ENCODE measurements at regions not wholly inside any gene's neighbourhood (a gene's known extent, or its start where the extent isn't known, plus 50 kb on each side); places are given as distances from the start of the nearest gene placed in this dataset.

- peaks cover 0 to 2% of the 10 kb centered on the region in 2 donors for H3K9me3 ChIP-seq (ENCODE audit: control insufficient read depth in 2 of 2, low read length in 2 of 2)
- H3K4me3 ChIP-seq (ENCODE audit: low read length in 2 of 2) = peak overlapping the region in 1 of 2 donors; percentile 23
- H3K36me3 ChIP-seq (ENCODE audit: control insufficient read depth in 2 of 2, insufficient read depth in 2 of 2, low read length in 2 of 2) = no peaks in the 10 kb centered on the region
- no peak overlapping the region for H3K27ac ChIP-seq (ENCODE audit: low read depth in 2 of 2, low read length in 2 of 2)
- H3K27me3 ChIP-seq (ENCODE audit: control insufficient read depth in 2 of 2, insufficient read depth in 2 of 2, low read length in 2 of 2) = no peaks in the 10 kb centered on the region
- no peak overlapping the region for H3K9ac ChIP-seq (ENCODE audit: low read depth in 1 of 2, low read length in 2 of 2)
- H3K4me1 ChIP-seq (ENCODE audit: control insufficient read depth in 2 of 2, insufficient read depth in 2 of 2, low read length in 2 of 2) = no peaks in the 10 kb centered on the region
Measured at GRCh38 chr2:240232961-240233884, 92.8 kb upstream of the OTOS start.

DNA sequence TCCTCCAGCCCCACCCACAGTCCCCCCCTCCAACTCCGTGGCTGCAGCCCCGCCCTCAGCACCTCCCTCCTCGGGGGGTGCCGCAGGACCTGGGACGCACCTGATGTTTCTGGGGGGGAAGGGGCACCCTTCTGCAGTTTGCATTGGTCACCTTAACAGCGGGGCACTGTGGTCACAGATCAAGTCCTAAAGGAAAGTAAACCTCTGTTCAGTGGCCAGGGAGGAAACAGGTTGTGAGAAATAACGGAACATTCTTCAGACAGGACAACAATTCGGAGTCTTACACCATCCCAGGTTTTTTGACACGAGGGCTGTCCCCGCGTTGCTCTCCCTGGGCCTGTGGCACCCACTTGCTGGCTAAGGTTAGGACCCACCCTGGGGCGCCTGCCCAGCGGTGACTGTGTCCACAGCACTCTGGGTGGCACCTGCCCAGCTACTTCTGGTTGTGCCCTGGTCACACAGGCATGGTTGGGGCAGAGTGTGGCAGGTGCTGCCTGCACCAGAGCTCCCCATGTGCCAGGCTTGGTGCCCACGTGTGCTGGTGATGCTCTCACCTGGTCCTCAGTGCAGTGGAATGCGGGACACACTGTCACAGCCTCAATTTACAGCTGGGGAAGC is 93.5 kb upstream of the OTOS start:
- H3K4me3 ChIP-seq (ENCODE audit: low read length in 2 of 2) = no peak overlapping the region
- H3K9ac ChIP-seq (ENCODE audit: low read depth in 1 of 2, low read length in 2 of 2) = no peak overlapping the region
- no peaks in the 10 kb centered on the region for H3K27me3 ChIP-seq (ENCODE audit: control insufficient read depth in 2 of 2, insufficient read depth in 2 of 2, low read length in 2 of 2)
- H3K27ac ChIP-seq (ENCODE audit: low read depth in 2 of 2, low read length in 2 of 2) = no peak overlapping the region
- peaks cover 0 to 2% of the 10 kb centered on the region in 2 donors for H3K9me3 ChIP-seq (ENCODE audit: control insufficient read depth in 2 of 2, low read length in 2 of 2)
- no peaks in the 10 kb centered on the region for H3K36me3 ChIP-seq (ENCODE audit: control insufficient read depth in 2 of 2, insufficient read depth in 2 of 2, low read length in 2 of 2)
- no peaks in the 10 kb centered on the region for H3K4me1 ChIP-seq (ENCODE audit: control insufficient read depth in 2 of 2, insufficient read depth in 2 of 2, low read length in 2 of 2)

DNA sequence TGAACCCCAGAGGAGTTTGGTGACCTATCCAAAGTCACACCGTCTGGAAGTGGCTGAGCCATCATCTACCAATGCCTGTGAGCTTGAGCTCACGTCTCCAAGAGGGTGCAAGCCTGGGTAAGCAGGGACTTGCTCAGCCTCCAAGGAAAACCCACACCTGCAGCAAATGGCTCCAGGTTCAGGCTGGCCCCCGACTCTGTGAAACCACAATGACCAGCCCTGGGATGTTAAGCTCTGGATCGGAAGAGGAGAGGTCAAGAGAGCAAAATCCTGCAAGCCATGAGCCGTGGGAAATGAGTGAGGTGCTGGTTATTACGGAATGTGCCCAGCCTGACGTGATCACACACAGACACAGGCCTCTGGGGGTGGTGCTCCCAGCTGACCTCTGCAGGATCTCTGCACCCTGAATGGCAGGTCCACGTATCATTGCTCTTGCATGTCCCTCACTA is 94.1 kb upstream of the OTOS start:
- Histone ChIP-seq H3K4me3 (ENCODE audit: low read length in 2 of 2) (no peak overlapping the region), H3K27me3 (ENCODE audit: control insufficient read depth in 2 of 2, insufficient read depth in 2 of 2, low read length in 2 of 2) (no peaks in the 10 kb centered on the region), H3K27ac (ENCODE audit: low read depth in 2 of 2, low read length in 2 of 2) (no peak overlapping the region), H3K9ac (ENCODE audit: low read depth in 1 of 2, low read length in 2 of 2) (no peak overlapping the region), H3K9me3 (ENCODE audit: control insufficient read depth in 2 of 2, low read length in 2 of 2) (no peaks in the 10 kb centered on the region), H3K36me3 (ENCODE audit: control insufficient read depth in 2 of 2, insufficient read depth in 2 of 2, low read length in 2 of 2) (no peaks in the 10 kb centered on the region), H3K4me1 (ENCODE audit: control insufficient read depth in 2 of 2, insufficient read depth in 2 of 2, low read length in 2 of 2) (no peaks in the 10 kb centered on the region)

GRCh38 chr2:240235149-240235803 is 94.8 kb upstream of the OTOS start:
- Histone ChIP-seq H3K27me3 (ENCODE audit: control insufficient read depth in 2 of 2, insufficient read depth in 2 of 2, low read length in 2 of 2) (no peaks in the 10 kb centered on the region), H3K4me3 (ENCODE audit: low read length in 2 of 2) (no peak overlapping the region), H3K9me3 (ENCODE audit: control insufficient read depth in 2 of 2, low read length in 2 of 2) (no peaks in the 10 kb centered on the region), H3K36me3 (ENCODE audit: control insufficient read depth in 2 of 2, insufficient read depth in 2 of 2, low read length in 2 of 2) (no peaks in the 10 kb centered on the region), H3K9ac (ENCODE audit: low read depth in 1 of 2, low read length in 2 of 2) (no peak overlapping the region), H3K27ac (ENCODE audit: low read depth in 2 of 2, low read length in 2 of 2) (no peak overlapping the region), H3K4me1 (ENCODE audit: control insufficient read depth in 2 of 2, insufficient read depth in 2 of 2, low read length in 2 of 2) (no peaks in the 10 kb centered on the region)

DNA sequence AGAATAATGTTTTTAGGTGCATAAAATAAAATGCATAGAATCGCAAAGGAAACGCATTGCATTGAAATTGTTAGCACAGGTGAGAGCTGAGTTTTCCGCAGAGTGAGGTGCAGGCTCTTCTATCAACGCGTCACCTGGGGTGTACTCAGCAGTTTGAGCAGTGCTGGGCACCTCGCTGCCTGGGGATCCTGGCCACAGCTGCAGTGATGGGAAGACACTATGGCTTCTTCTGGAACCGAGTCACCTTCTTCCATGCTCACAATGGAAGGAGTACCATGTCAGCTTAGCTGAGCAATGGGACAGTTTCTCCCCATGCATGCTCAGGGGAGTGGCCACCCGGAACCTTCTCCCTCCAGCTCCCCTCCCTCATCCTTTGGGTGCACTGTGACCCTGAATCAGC is 95.4 kb upstream of the OTOS start:
- Histone ChIP-seq H3K9me3 (ENCODE audit: control insufficient read depth in 2 of 2, low read length in 2 of 2) (no peaks in the 10 kb centered on the region), H3K27me3 (ENCODE audit: control insufficient read depth in 2 of 2, insufficient read depth in 2 of 2, low read length in 2 of 2) (no peaks in the 10 kb centered on the region), H3K27ac (ENCODE audit: low read depth in 2 of 2, low read length in 2 of 2) (no peak overlapping the region), H3K36me3 (ENCODE audit: control insufficient read depth in 2 of 2, insufficient read depth in 2 of 2, low read length in 2 of 2) (no peaks in the 10 kb centered on the region), H3K4me3 (ENCODE audit: low read length in 2 of 2) (no peak overlapping the region), H3K4me1 (ENCODE audit: control insufficient read depth in 2 of 2, insufficient read depth in 2 of 2, low read length in 2 of 2) (no peaks in the 10 kb centered on the region), H3K9ac (ENCODE audit: low read depth in 1 of 2, low read length in 2 of 2) (no peak overlapping the region)

- H3K27ac ChIP-seq (ENCODE audit: low read depth in 2 of 2, low read length in 2 of 2) = no peak overlapping the region
- no peaks in the 10 kb centered on the region for H3K4me1 ChIP-seq (ENCODE audit: control insufficient read depth in 2 of 2, insufficient read depth in 2 of 2, low read length in 2 of 2)
- no peak overlapping the region for H3K4me3 ChIP-seq (ENCODE audit: low read length in 2 of 2)
- H3K27me3 ChIP-seq (ENCODE audit: control insufficient read depth in 2 of 2, insufficient read depth in 2 of 2, low read length in 2 of 2) = no peaks in the 10 kb centered on the region
- no peak overlapping the region for H3K9ac ChIP-seq (ENCODE audit: low read depth in 1 of 2, low read length in 2 of 2)
- H3K36me3 ChIP-seq (ENCODE audit: control insufficient read depth in 2 of 2, insufficient read depth in 2 of 2, low read length in 2 of 2) = no peaks in the 10 kb centered on the region
- H3K9me3 ChIP-seq (ENCODE audit: control insufficient read depth in 2 of 2, low read length in 2 of 2) = no peaks in the 10 kb centered on the region
Measured at GRCh38 chr2:240236217-240237111, 96.0 kb upstream of the OTOS start.

GRCh38 chr2:240237609-240238174 is 97.2 kb upstream of the OTOS start:
- Histone ChIP-seq H3K4me1 (ENCODE audit: control insufficient read depth in 2 of 2, insufficient read depth in 2 of 2, low read length in 2 of 2) (no peaks in the 10 kb centered on the region), H3K9me3 (ENCODE audit: control insufficient read depth in 2 of 2, low read length in 2 of 2) (no peaks in the 10 kb centered on the region), H3K9ac (ENCODE audit: low read depth in 1 of 2, low read length in 2 of 2) (no peak overlapping the region), H3K27ac (ENCODE audit: low read depth in 2 of 2, low read length in 2 of 2) (no peak overlapping the region), H3K36me3 (ENCODE audit: control insufficient read depth in 2 of 2, insufficient read depth in 2 of 2, low read length in 2 of 2) (no peaks in the 10 kb centered on the region), H3K27me3 (ENCODE audit: control insufficient read depth in 2 of 2, insufficient read depth in 2 of 2, low read length in 2 of 2) (no peaks in the 10 kb centered on the region), H3K4me3 (ENCODE audit: low read length in 2 of 2) (no peak overlapping the region)

DNA sequence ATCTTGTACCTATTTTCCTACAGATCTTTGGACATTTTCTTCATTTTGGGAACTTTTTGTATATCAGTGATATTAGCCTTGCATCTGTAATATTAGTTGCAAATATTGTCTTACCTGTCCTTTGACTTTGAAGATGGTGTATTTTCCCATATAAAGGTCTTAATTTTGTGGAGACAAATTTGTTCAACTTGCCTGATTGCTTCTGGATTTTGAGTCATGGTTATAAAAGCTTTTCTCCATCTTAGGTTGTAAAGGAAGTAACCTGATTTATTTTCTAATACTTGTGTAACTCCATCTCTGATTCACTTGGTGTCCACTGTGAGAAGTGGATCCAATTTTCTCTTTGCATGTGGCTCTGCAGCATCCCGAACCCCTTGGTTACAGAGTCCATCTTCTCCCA is 97.7 kb upstream of the OTOS start:
- H3K27me3 ChIP-seq (ENCODE audit: control insufficient read depth in 2 of 2, insufficient read depth in 2 of 2, low read length in 2 of 2) = no peaks in the 10 kb centered on the region
- H3K4me1 ChIP-seq (ENCODE audit: control insufficient read depth in 2 of 2, insufficient read depth in 2 of 2, low read length in 2 of 2) = no peaks in the 10 kb centered on the region
- no peak overlapping the region for H3K9ac ChIP-seq (ENCODE audit: low read depth in 1 of 2, low read length in 2 of 2)
- no peak overlapping the region for H3K27ac ChIP-seq (ENCODE audit: low read depth in 2 of 2, low read length in 2 of 2)
- H3K36me3 ChIP-seq (ENCODE audit: control insufficient read depth in 2 of 2, insufficient read depth in 2 of 2, low read length in 2 of 2) = no peaks in the 10 kb centered on the region
- no peak overlapping the region for H3K4me3 ChIP-seq (ENCODE audit: low read length in 2 of 2)
- no peaks in the 10 kb centered on the region for H3K9me3 ChIP-seq (ENCODE audit: control insufficient read depth in 2 of 2, low read length in 2 of 2)

- Histone ChIP-seq H3K27ac (ENCODE audit: low read depth in 2 of 2, low read length in 2 of 2) (no peak overlapping the region), H3K27me3 (ENCODE audit: control insufficient read depth in 2 of 2, insufficient read depth in 2 of 2, low read length in 2 of 2) (no peaks in the 10 kb centered on the region), H3K4me1 (ENCODE audit: control insufficient read depth in 2 of 2, insufficient read depth in 2 of 2, low read length in 2 of 2) (no peaks in the 10 kb centered on the region), H3K9ac (ENCODE audit: low read depth in 1 of 2, low read length in 2 of 2) (no peak overlapping the region), H3K9me3 (ENCODE audit: control insufficient read depth in 2 of 2, low read length in 2 of 2) (no peaks in the 10 kb centered on the region), H3K4me3 (ENCODE audit: low read length in 2 of 2) (no peak overlapping the region), H3K36me3 (ENCODE audit: control insufficient read depth in 2 of 2, insufficient read depth in 2 of 2, low read length in 2 of 2) (no peaks in the 10 kb centered on the region)
Measured at GRCh38 chr2:240238786-240239185, 98.3 kb upstream of the OTOS start.

Measured in mucosa of rectum (tissue), 2 donors.